ENCODE measurements at regions not wholly inside any gene's neighbourhood (a gene's known extent, or its start where the extent isn't known, plus 50 kb on each side); places are given as distances from the start of the nearest gene placed in this dataset.

GRCh38 chr14:49044981-49045380 is 541.2 kb downstream of the RPS29 start:
- TF ChIP-seq CTCF (IDR thresholded peaks at IDR 0.05; ENCODE audit: low read length): no peak
- TF ChIP-seq EZH2 (IDR thresholded peaks at IDR 0.05; ENCODE audit: borderline replicate concordance, low read length): no peak
